ENCODE measurements at regions not wholly inside any gene's neighbourhood (a gene's known extent, or its start where the extent isn't known, plus 50 kb on each side); places are given as distances from the start of the nearest gene placed in this dataset.
"Not testable (repeated sequence)": the region's sequence is repeated elsewhere in the genome, so short reads cannot be mapped to it uniquely, and the experiment has no call there.

GRCh38 chr13:55963934-55964333 lies 1176.8 kb upstream of the PRR20A start:
- no peak for DNase-seq (ENCODE audit: low spot score)

- no peak for DNase-seq (ENCODE audit: low spot score)
Observed at GRCh38 chr13:55967055-55967454, 1173.7 kb upstream of the PRR20A start.

DNA sequence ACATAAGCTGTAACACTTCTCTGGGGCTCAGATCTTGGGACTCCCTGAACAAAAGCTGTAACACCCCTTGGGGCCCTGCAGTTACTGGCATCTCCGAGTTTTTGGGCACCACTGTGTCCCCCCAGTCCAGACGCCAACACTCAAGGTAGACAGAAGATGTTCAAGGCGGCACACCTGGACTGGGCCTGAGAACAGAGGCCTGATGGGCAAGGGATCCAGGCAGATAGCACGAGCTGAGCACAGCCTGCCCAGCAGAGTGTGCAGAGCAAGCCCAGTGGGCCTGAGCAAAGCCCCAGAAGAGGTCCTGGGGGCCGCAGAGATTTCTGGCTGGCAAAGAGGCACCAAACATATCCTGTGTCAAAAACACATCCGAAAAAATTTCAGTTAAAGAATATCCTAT lies 1163.3 kb upstream of the PRR20A start:
- DNase-seq (ENCODE audit: low spot score): no peak

DNA sequence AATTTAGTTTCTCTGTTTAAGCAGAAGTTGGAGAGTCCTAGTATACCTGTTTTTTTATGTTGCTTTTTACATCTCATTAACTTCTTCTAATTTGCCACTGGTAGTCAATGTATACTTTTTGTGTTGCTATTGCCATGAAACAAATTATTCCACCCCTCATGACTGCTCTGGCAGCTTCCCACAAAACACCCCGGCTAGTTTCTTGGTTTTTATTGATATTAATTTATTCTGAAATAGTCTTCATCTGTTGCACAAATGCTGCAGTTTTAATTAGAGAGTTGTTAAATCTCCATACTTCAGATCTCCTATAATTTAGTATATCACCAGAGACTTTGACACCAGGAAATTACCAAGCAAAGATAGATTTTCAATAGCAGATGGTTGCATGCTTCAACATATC lies 1159.3 kb upstream of the PRR20A start:
- DNase-seq (ENCODE audit: low spot score): no peak

DNA sequence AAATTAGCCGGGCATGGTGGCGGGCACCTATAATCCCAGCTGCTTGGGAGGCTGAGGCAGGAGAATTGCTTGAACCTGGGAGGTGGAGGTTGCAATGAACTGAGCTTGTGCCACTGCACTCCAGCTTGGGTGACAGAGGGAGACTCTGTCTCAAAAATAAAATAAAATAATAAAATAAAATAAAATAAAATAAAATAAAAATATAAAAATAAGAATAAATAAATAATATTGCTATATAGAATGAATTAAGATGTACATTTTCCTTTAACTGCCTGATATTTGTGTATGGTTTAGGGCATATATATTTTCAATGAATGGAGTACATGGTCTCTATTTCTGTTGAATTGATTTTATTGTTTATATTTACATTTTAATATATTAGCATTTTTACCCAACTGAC lies 1156.7 kb upstream of the PRR20A start:
- DNase-seq (ENCODE audit: low spot score): not testable (repeated sequence)

- DNase-seq (ENCODE audit: low spot score): no peak
Observed at GRCh38 chr13:55990631-55991030, 1150.1 kb upstream of the PRR20A start.

DNA sequence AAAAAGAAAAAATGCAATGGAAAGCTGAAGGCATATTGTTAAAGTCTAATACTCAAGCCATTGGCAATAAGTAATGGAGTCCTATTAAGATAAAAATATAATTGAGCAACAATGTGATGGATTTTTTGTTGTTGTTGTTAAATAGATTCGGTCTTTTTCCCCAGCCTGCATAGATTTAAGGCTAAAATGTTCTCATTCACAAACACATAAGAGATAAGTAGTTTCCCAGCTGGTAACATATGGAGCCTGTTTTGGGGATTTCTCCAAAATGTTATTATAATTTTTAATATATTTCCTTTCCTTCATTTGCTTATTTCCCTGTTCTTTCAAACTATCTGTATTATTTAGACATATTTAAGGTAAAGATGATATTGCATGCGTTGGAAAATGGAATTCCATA lies 1149.1 kb upstream of the PRR20A start:
- DNase-seq (ENCODE audit: low spot score): no peak

- no peak for DNase-seq (ENCODE audit: low spot score)
Observed at GRCh38 chr13:55992145-55992544, 1148.6 kb upstream of the PRR20A start.

DNA sequence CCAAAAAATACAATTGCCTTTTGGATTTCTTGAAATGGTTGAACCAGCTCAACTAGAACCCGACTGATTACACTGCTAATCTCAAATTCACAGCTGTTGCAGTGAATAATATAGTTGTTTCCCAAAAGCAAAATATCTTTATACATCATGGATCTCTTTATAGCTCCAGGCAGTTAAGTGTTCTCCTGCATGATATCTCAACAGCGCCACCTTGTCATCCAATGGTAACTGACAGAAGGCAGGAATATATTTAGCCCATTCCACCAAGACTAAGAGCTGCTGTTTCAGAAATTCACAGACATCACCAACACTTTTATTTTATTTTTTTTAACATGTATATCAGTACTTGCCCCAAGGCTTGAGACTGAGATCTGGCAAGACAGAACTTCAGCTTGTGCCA lies 1141.0 kb upstream of the PRR20A start:
- DNase-seq (ENCODE audit: low spot score): no peak

DNA sequence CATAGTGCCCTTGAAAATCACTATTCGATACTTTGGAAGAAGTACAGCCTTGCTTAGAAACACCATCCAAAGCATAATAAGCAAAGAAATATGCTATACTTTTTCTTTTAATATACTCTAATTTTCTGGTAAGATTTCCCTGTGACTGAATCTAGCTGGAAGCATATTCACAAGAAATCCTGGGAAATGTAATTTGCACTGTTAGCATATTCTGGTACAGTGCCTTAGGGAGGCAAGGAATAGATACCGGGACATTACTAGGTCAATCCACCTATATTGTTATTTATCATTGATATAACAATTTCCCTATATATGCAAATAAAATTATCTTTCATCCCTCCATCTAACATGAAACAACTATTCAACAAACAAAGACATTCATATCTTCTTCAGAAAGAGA lies 1131.3 kb upstream of the PRR20A start:
- no peak for DNase-seq (ENCODE audit: low spot score)

GRCh38 chr13:56012644-56013043 lies 1128.1 kb upstream of the PRR20A start:
- no peak for DNase-seq (ENCODE audit: low spot score)

DNA sequence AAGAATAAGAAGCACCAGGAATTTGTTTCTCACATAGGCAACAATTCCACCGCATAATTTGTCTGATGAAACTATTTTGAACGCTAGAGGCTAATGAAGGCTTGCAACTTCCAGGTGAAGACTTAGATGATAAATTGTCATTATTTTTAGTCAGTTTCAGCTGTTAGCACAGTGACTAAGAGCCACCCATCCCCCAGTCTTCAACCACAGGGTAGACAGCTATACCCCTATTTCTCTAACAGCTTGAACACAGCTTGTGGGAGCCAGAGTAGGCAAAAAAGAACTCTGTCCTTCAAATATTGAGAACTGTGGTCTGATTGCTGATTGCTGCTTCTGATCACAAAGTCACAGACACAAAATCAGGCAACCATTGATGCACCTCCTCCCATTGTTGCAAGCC lies 1124.8 kb upstream of the PRR20A start:
- DNase-seq (ENCODE audit: low spot score): no peak

- DNase-seq (ENCODE audit: low spot score): no peak
Observed at GRCh38 chr13:56019606-56020005, 1121.1 kb upstream of the PRR20A start.

- DNase-seq (ENCODE audit: low spot score): no peak
Observed at GRCh38 chr13:56020425-56020824, 1120.3 kb upstream of the PRR20A start.

DNA sequence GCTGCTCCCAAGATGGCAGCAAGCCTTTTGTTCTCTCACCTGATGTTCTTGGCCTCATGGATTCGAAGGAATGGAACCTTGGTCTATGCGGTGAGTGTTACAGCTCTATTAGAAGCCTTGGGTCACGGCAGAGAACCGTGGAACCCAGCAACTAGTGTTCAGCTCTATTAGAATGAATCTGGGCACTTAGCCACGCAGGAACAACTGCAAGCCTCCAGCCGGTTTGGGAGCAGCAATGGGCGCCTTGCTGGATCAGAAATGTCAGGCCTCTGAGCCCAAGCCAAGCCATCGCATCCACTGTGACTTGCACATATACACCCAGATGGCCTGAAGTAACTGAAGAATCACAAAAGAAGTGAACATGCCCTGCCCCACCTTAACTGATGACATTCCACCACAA lies 1100.7 kb upstream of the PRR20A start:
- DNase-seq (ENCODE audit: low spot score): no peak

DNA sequence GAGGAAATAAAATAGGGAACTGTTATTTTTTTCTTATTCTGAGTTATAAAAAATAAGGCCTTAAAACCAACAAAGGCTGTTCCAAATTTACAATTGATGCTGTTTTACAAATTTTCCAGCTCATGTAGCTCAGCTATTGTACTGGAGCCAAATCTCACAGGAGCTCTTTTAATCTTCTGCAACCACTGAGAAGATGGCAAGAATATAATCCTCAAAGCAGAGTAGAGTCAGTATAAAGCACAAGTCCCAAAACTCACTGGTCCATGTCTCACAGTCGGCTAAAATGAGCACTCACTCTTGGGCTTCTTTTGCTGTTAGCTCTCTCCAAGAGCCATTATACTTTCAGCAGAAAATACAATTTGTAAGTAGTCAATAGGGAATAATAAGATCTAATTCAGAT lies 1074.4 kb upstream of the PRR20A start:
- peak; percentile 33 for DNase-seq (ENCODE audit: low spot score)

DNA sequence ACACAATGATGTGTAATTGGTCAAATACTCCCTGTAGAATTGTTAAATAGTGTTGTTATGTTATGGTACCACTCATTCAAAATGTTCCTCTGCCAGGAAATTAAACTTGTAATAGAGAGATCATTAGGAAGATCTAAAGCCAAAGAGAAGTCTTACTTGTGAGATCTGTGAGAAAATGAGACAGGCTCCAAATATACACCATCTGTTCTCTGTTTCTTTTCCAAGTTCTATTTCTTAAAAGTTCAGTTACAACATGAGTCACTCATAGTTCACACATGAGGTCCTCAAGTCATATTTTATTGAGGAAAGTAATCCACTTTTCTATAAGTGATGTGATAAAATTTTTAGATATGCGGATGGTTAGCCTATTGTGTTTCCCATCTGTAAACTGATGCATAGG lies 1038.1 kb upstream of the PRR20A start:
- DNase-seq (ENCODE audit: low spot score): no peak

DNA sequence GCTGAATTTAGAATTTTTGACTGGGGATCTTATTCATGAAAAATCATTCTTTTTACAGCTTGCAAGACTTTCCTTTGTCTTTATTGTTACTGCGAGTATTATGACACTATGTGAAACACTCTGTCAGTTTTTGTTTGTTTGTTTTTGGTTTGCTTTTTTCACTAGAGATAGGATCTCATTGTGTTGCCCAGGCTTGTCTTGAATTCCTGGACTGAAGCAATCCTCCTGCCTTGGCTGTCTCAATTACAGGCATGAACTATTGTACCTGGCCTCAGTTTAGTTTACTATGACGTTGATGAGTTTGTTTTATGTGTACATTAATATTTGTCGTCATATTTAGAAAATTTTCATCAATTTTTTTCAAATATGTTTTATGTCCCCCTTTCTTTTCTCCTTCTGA lies 1030.0 kb upstream of the PRR20A start:
- DNase-seq (ENCODE audit: low spot score): no peak

DNA sequence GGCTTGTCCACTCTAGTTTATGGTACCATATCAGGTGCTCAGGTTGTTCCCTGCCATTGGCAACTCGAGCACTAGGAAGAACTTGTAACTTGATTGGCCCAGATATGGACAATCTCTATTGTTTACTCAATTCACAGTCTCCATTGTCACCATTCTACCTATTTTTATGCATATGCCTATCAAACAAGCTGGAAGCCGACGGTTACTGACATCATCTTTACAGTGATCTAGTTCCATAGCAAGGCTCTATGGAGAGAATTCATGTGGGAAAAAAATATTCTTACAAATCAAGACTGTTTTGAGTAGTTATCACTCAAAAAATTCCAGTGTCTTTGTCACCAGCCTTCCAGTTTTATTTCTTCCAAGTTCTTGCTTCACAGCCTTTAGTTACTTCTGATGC lies 1006.2 kb upstream of the PRR20A start:
- no peak for DNase-seq (ENCODE audit: low spot score)

- no peak for DNase-seq (ENCODE audit: low spot score)
Observed at GRCh38 chr13:56166864-56167263, 973.9 kb upstream of the PRR20A start.

DNA sequence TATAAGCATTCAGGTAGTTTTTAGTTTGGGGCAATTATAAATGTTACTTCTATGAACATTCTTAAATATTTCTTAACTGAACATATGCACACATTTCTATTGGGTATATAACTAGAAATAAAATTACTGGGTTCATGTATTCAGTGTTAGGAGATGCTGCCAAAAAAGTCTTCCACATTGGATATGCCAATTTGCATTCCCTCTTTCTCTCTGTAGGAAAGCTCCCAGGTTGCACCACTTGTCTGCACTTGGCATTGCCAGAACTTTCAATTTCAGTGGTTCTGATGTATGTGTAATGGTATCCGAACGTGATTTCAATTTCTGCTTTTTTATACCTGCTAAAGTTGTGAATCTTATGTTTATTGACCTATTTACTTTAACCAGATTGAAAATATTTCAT lies 972.1 kb upstream of the PRR20A start:
- DNase-seq (ENCODE audit: low spot score): no peak

- no peak for DNase-seq (ENCODE audit: low spot score)
Observed at GRCh38 chr13:56173346-56173745, 967.4 kb upstream of the PRR20A start.

DNA sequence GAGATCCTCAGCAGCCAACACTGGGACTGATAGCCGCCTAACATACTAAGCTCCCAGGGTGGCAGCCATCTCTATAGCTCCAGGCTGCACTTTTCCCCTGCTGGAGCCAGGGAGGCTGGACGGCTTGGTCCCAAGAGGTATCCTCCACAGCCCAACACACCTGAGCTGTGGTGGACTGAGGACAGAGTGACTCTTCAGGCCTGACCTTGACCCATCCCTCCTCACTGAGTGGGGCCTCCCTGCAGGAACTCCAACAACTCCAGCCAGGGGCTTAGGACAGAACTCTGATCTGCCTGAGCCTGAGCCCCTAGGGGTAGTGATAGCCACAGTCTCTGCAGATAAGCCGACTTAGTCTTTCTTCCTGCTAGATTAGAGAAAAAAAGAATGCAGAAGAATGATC lies 958.1 kb upstream of the PRR20A start:
- no peak for DNase-seq (ENCODE audit: low spot score)

DNA sequence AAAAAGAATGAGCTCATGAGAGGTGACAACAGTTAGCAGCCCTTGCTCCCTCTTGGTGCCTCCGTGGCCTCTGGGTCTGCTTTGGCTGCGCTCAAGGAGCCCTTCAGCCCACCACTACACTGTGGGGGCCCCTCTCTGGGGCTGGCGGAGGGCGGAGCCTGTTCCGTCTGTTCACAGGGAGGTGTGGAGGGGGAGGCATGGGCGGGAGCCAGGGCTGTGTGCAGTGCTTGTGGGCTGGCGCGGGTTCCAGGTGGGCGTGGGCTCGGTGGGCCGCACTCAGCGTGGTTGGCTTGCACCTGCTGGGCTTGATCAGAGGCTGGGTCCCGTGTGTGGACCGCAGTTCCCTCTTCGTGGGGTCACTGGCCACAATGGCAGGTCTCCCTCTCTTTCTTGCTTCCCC lies 953.4 kb upstream of the PRR20A start:
- DNase-seq (ENCODE audit: low spot score): no peak

DNA sequence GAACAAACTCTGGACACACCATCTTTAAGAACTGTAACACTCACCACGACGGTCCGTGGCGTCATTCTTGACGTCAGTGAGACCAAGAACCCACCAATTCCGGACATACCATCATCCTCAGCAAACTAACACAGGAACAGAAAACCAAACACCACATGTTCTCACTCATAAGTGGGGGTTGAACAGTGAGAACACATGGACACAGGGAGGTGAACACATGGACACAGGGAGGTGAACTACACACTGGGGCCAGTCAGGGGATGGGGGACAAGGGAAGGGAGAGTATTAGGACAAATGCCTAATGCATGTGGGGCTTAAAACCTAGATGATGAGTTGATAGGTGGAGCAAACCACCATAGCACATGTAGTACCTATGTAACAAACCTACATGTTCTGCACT lies 952.1 kb upstream of the PRR20A start:
- DNase-seq (ENCODE audit: low spot score): not testable (repeated sequence)

All from cerebellar cortex (tissue), 1 donor.